GM19324 (cell line): ENCODE measurements at regions not wholly inside any gene's neighbourhood (a gene's known extent, or its start where the extent isn't known, plus 50 kb on each side); places are given as distances from the start of the nearest gene placed in this dataset.
"Not testable (repeated sequence)": the region's sequence is repeated elsewhere in the genome, so short reads cannot be mapped to it uniquely, and the experiment has no call there.

ENCODE experiments used
- ATAC-seq: cut with Tn5 transposase; IDR thresholded peaks from one replicate; pipeline ENCODE4 v1.9.1; 2021; ENCODE audit warnings: mild to moderate bottlenecking, moderate library complexity; ENCODE audit not compliant: unreplicated experiment, low FRiP score

GRCh38 chr12:127173971-127174370 is 1093.0 kb upstream of the TMEM132C start:
- ATAC-seq, result not testable (repeated sequence)

GRCh38 chr12:127174881-127175280 is 1092.1 kb upstream of the TMEM132C start:
- no peak for ATAC-seq

- no peak for ATAC-seq
These were observed 1091.6 kb upstream of the TMEM132C start for GRCh38 chr12:127175361-127175760.

- ATAC-seq, result no peak
These were observed 1090.2 kb upstream of the TMEM132C start for GRCh38 chr12:127176804-127177203.

- ATAC-seq, result no peak
These were observed 1088.9 kb upstream of the TMEM132C start for GRCh38 chr12:127178052-127178451.

- no peak for ATAC-seq
These were observed 1088.5 kb upstream of the TMEM132C start for GRCh38 chr12:127178463-127178862.

- no peak for ATAC-seq
These were observed 1087.8 kb upstream of the TMEM132C start for GRCh38 chr12:127179176-127179575.

GRCh38 chr12:127182018-127182417 is 1085.0 kb upstream of the TMEM132C start:
- no peak for ATAC-seq

- no peak for ATAC-seq
These were observed 1077.0 kb upstream of the TMEM132C start for GRCh38 chr12:127189992-127190391.

- no peak for ATAC-seq
These were observed 1075.8 kb upstream of the TMEM132C start for GRCh38 chr12:127191129-127191528.

- no peak for ATAC-seq
These were observed 1074.6 kb upstream of the TMEM132C start for GRCh38 chr12:127192391-127192790.

GRCh38 chr12:127193341-127193740 is 1073.6 kb upstream of the TMEM132C start:
- ATAC-seq, result no peak

GRCh38 chr12:127194176-127194575 is 1072.8 kb upstream of the TMEM132C start:
- ATAC-seq, result no peak

GRCh38 chr12:127205781-127206555 is 1061.0 kb upstream of the TMEM132C start:
- no peak for ATAC-seq

GRCh38 chr12:127209318-127209717 is 1057.7 kb upstream of the TMEM132C start:
- no peak for ATAC-seq

GRCh38 chr12:127214186-127214585 is 1052.8 kb upstream of the TMEM132C start:
- ATAC-seq, result no peak

- ATAC-seq, result no peak
These were observed 1044.0 kb upstream of the TMEM132C start for GRCh38 chr12:127223011-127223410.

GRCh38 chr12:127223731-127224130 is 1043.2 kb upstream of the TMEM132C start:
- ATAC-seq, result no peak

- no peak for ATAC-seq
These were observed 1036.1 kb upstream of the TMEM132C start for GRCh38 chr12:127230843-127231260.

GRCh38 chr12:127231371-127231770 is 1035.6 kb upstream of the TMEM132C start:
- ATAC-seq, result no peak

GRCh38 chr12:127233016-127233415 is 1034.0 kb upstream of the TMEM132C start:
- ATAC-seq, result no peak

GRCh38 chr12:127235761-127236160 is 1031.2 kb upstream of the TMEM132C start:
- ATAC-seq, result no peak
